Keratinocyte (primary cell): ENCODE measurements at regions not wholly inside any gene's neighbourhood (a gene's known extent, or its start where the extent isn't known, plus 50 kb on each side); places are given as distances from the start of the nearest gene placed in this dataset.

Experiments
- DNase-seq: peaks from one replicate; pipeline ENCODE4 v3.0.0-alpha.2; 2011; ENCODE audit warnings: low read depth, missing footprints, low spot score
- FAIRE-seq: peaks from 2 replicates; lab custom pipeline; 2011; peaks lifted over from hg19 to GRCh38; lab: Jason Lieb, UNC
- H2AFZ ChIP-seq: 2 replicates; pipeline ENCODE4 v1.6.0; 2012; ENCODE audit warnings: low read length, control low read depth, inconsistent platforms; ENCODE audit not compliant: control insufficient read depth
- H3K27ac ChIP-seq: 2 replicates; pipeline ENCODE4 v1.5.1; 2011; ENCODE audit warnings: low read length; ENCODE audit not compliant: control insufficient read depth, insufficient read depth
- H3K27me3 ChIP-seq: 3 replicates; pipeline ENCODE4 v1.6.0; 2011; ENCODE audit warnings: low read length; ENCODE audit not compliant: control insufficient read depth, insufficient read depth; ENCODE audit errors: extremely low read depth
- H3K36me3 ChIP-seq, 2 experiments: 2 replicates in 1 of 2; 3 replicates in 1 of 2; pipeline ENCODE4 v1.5.1; 2011; ENCODE audit warnings: low read length in 2 of 2, mild to moderate bottlenecking in 1 of 2; ENCODE audit not compliant: control insufficient read depth in 2 of 2, insufficient read depth in 2 of 2; ENCODE audit errors: extremely low read depth in 1 of 2
- H3K4me1 ChIP-seq: 3 replicates; pipeline ENCODE4 v1.5.1; 2011; ENCODE audit warnings: low read length; ENCODE audit not compliant: control insufficient read depth, insufficient read depth; ENCODE audit errors: extremely low read depth
- H3K4me2 ChIP-seq: 3 replicates; pipeline ENCODE4 v1.6.0; 2011; ENCODE audit warnings: low read depth, low read length; ENCODE audit not compliant: control insufficient read depth, insufficient read depth; ENCODE audit errors: extremely low read depth
- H3K4me3 ChIP-seq, 3 experiments: fragments of 200-600 bp in 1 of 3; sonication (generic) in 1 of 3; 2 replicates in 2 of 3; 3 replicates in 1 of 3; pipeline ENCODE4 v1.5.1; 2011 to 2016; ENCODE audit warnings: low read length in 3 of 3, mild to moderate bottlenecking in 3 of 3, control low read depth in 2 of 3, inconsistent platforms in 1 of 3, low read depth in 1 of 3, mixed read lengths in 1 of 3, mixed run types in 1 of 3, moderate library complexity in 1 of 3; ENCODE audit not compliant: control insufficient read depth in 2 of 3, insufficient read depth in 2 of 3; ENCODE audit errors: extremely low read depth in 1 of 3
- H3K79me2 ChIP-seq: 2 replicates; pipeline ENCODE4 v1.6.0; 2012; ENCODE audit warnings: low read length; ENCODE audit not compliant: control insufficient read depth, insufficient read depth
- H3K9ac ChIP-seq: 3 replicates; pipeline ENCODE4 v1.6.0; 2011; ENCODE audit warnings: low read length; ENCODE audit not compliant: control insufficient read depth, insufficient read depth; ENCODE audit errors: extremely low read depth
- H3K9me1 ChIP-seq: 3 replicates; pipeline ENCODE4 v1.6.0; 2011; ENCODE audit warnings: low read length; ENCODE audit not compliant: control insufficient read depth, insufficient read depth; ENCODE audit errors: extremely low read depth
- H3K9me3 ChIP-seq: 2 replicates; pipeline ENCODE4 v1.5.1; 2012; ENCODE audit warnings: low read depth, low read length; ENCODE audit not compliant: control insufficient read depth
- H4K20me1 ChIP-seq: 3 replicates; pipeline ENCODE4 v1.6.0; 2011; ENCODE audit warnings: low read length; ENCODE audit not compliant: control insufficient read depth, insufficient read depth; ENCODE audit errors: extremely low read depth
- CTCF ChIP-seq, 3 experiments: IDR thresholded peaks in 1 of 3; conservative IDR thresholded peaks in 1 of 3; optimal IDR thresholded peaks in 1 of 3; 2 replicates in 2 of 3; 3 replicates in 1 of 3; pipeline versions ENCODE3 to v1.5.1; 2011; ENCODE audit warnings: low read length in 3 of 3, mild to moderate bottlenecking in 3 of 3, moderate library complexity in 2 of 3, control low read depth in 1 of 3, inconsistent platforms in 1 of 3; ENCODE audit not compliant: insufficient read depth in 2 of 3; ENCODE audit errors: extremely low read depth in 1 of 3
- EZH2 ChIP-seq: IDR thresholded peaks from one replicate; pipeline ENCODE4 v1.6.1; 2012; ENCODE audit warnings: inconsistent platforms, mild to moderate bottlenecking, low read length, moderate library complexity
- dilution Hi-C: fragments of 300-500 bp; cut with MboI; formaldehyde crosslinking; loops from one replicate; pipeline ENCODE4 v1.7.0; 2020; ENCODE audit warnings: low sequenced_read_pairs; ENCODE audit not compliant: extremely low pct_ligation_motif_present

GRCh38 chr20:62557462-62557861, 81.7 kb upstream of the GATA5 start:
- Histone ChIP-seq H3K36me3 (no peaks in the 10 kb centered on the region), H2AFZ (no peak overlapping the region), H3K27me3 (peaks cover 82% of the 10 kb centered on the region), H4K20me1 (peaks cover 3% of the 10 kb centered on the region), H3K4me1 (no peaks in the 10 kb centered on the region), H3K9ac (no peak overlapping the region), H3K4me2 (no peak overlapping the region), H3K79me2 (no peaks in the 10 kb centered on the region), H3K9me1 (no peaks in the 10 kb centered on the region), H3K9me3 (no peaks in the 10 kb centered on the region), H3K4me3 (no peak overlapping the region), H3K27ac (no peak overlapping the region)
- no peak for FAIRE-seq
- DNase-seq, result no peak
- TF ChIP-seq CTCF (optimal IDR thresholded peaks at IDR 0.05 in 1 of 3, IDR thresholded peaks at IDR 0.05 in 1 of 3, conservative IDR thresholded peaks at IDR 0.05 in 1 of 3; ENCODE audit: extremely low read depth in 1 of 3, insufficient read depth in 2 of 3, low read length in 3 of 3), result no peak
- no peak for TF ChIP-seq EZH2
- dilution Hi-C loops, result no loop called here

GRCh38 chr20:62557999-62558408, 82.2 kb upstream of the GATA5 start:
- Histone ChIP-seq H4K20me1 (peaks cover 3% of the 10 kb centered on the region), H3K9me3 (no peaks in the 10 kb centered on the region), H3K27me3 (peaks cover 82% of the 10 kb centered on the region), H3K79me2 (no peaks in the 10 kb centered on the region), H3K27ac (no peak overlapping the region), H3K36me3 (no peaks in the 10 kb centered on the region), H2AFZ (no peak overlapping the region), H3K4me2 (no peak overlapping the region), H3K4me3 (no peak overlapping the region), H3K9me1 (no peaks in the 10 kb centered on the region), H3K4me1 (no peaks in the 10 kb centered on the region), H3K9ac (no peak overlapping the region)
- TF ChIP-seq EZH2, result no peak
- TF ChIP-seq CTCF (optimal IDR thresholded peaks at IDR 0.05 in 1 of 3, IDR thresholded peaks at IDR 0.05 in 1 of 3, conservative IDR thresholded peaks at IDR 0.05 in 1 of 3; ENCODE audit: extremely low read depth in 1 of 3, insufficient read depth in 2 of 3, low read length in 3 of 3), result no peak
- dilution Hi-C loops, result no loop called here
- DNase-seq (no peak), FAIRE-seq (no peak)
